HUES48 (cell line): ENCODE measurements at regions not wholly inside any gene's neighbourhood (a gene's known extent, or its start where the extent isn't known, plus 50 kb on each side); places are given as distances from the start of the nearest gene placed in this dataset.

Experiments used
- H3K27ac ChIP-seq: one replicate; pipeline ENCODE4 v1.7.0; 2013; ENCODE audit warnings: low read depth, low read length, inconsistent platforms
- H3K27me3 ChIP-seq: 2 replicates; pipeline ENCODE4 v1.6.1; 2013; ENCODE audit warnings: mild to moderate bottlenecking, low read length; ENCODE audit not compliant: control insufficient read depth, insufficient read depth
- H3K36me3 ChIP-seq: 2 replicates; pipeline ENCODE4 v1.6.1; 2013; ENCODE audit warnings: low read length; ENCODE audit not compliant: control insufficient read depth, insufficient read depth
- H3K4me1 ChIP-seq: 2 replicates; pipeline ENCODE4 v1.6.1; 2013; ENCODE audit warnings: mild to moderate bottlenecking, low read length; ENCODE audit not compliant: control insufficient read depth, insufficient read depth
- H3K4me3 ChIP-seq: 2 replicates; pipeline ENCODE4 v1.5.1; 2013; ENCODE audit warnings: mild to moderate bottlenecking, low read depth, low read length
- H3K9ac ChIP-seq: 2 replicates; pipeline ENCODE4 v1.6.1; 2013; ENCODE audit warnings: mild to moderate bottlenecking, low read depth, low read length, moderate library complexity
- H3K9me3 ChIP-seq: 2 replicates; pipeline ENCODE4 v1.6.1; 2013; ENCODE audit warnings: low read length; ENCODE audit not compliant: control insufficient read depth, insufficient read depth

- no peak overlapping the region for H3K4me3 ChIP-seq
- no peak overlapping the region for H3K27ac ChIP-seq
- no peak overlapping the region for H3K9ac ChIP-seq
- peaks cover 8% of the 10 kb centered on the region; the same call in 1 of the 2 replicates for H3K4me1 ChIP-seq
- H3K9me3 ChIP-seq = no peaks in the 10 kb centered on the region
- H3K36me3 ChIP-seq = no peaks in the 10 kb centered on the region
- no peaks in the 10 kb centered on the region for H3K27me3 ChIP-seq
Measured at GRCh38 chr9:109729513-109729912, 50.5 kb upstream of the PALM2AKAP2 start.
